Right cardiac atrium (tissue), 5 donors: ENCODE measurements at regions not wholly inside any gene's neighbourhood (a gene's known extent, or its start where the extent isn't known, plus 50 kb on each side); places are given as distances from the start of the nearest gene placed in this dataset.
A peak's percentile ranks its signal among the peaks of the same experiment; 100 is the strongest.

Experiments used
- ATAC-seq, 2 donors: fragments of 200-7000 bp; cut with Tn5 transposase; one replicate each; pipeline versions ENCODE4 v1.8.0 to v1.9.1; 2020; ENCODE audit warnings: moderate library complexity in 2 of 2, mild to moderate bottlenecking in 1 of 2
- DNase-seq, 3 donors: peaks; one replicate each; pipeline ENCODE4 v3.0.0-alpha.2; 2020
- H3K27ac ChIP-seq: one replicate; pipeline ENCODE4 v1.5.1; 2013; ENCODE audit warnings: mild to moderate bottlenecking, low read length, control low read depth, moderate library complexity
- H3K27me3 ChIP-seq: one replicate; pipeline ENCODE4 v1.6.1; 2013; ENCODE audit not compliant: control insufficient read depth, insufficient read depth
- H3K4me1 ChIP-seq: one replicate; pipeline ENCODE4 v1.6.1; 2013; ENCODE audit warnings: low read length; ENCODE audit not compliant: control insufficient read depth, insufficient read depth
- H3K4me3 ChIP-seq: one replicate; pipeline ENCODE4 v1.5.1; 2013; ENCODE audit warnings: low read length, control low read depth
- H3K9me3 ChIP-seq: one replicate; pipeline ENCODE4 v1.6.1; 2013; ENCODE audit warnings: low read length; ENCODE audit not compliant: control insufficient read depth
- WGBS: extraction: QIAGEN DNeasy Blood & Tissue Kit; methylation state at CpG from one replicate; pipeline ENCODE4 v1.1.7; 2013; 5-methylcytosine and 5-hydroxymethylcytosine counted together
- intact Hi-C, 4 donors: fragments of 100-400 bp; cut with DNase I; formaldehyde crosslinking; loops; one replicate each; pipeline versions ENCODE4 v1.11.0 to v1.14.0; 2022 to 2023
- donor health status: healthy with polysubstance abuse.
- donor health status: DM: no; HTN: yes; CAD: no.
- donor health status: DM: no; HTN: no; CAD: no.
- donor health status: DM: no; HTN: yes; CAD: no; lungs with severe emphysema.
- donor health status: DM: yes; HTN: yes; CAD: no.

DNA sequence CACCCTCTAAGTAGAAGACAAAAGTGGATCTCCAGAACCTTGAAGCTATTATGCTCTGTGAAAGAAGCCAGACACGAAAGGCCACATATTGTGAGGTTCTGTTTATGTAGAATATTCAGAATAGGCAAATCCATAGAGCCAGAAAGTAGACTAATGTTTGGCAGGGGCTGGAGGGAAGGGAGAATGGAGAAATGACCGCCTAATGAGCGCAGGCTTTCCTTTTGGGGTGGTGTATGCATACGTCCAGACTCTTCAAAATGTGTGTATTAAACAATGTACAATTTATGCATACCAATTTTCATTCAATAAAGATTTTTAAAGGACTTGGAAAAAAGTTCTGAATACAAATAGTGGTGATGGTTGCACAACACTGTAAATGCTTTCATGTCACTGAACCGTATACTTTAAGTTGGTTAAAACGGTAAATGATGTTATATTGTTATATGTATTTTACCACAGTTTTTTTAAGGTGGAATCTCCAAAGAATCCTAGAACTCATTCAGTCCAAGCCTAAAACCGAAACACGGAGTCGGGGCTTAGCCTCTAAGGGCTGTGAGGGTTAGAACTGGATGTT lies 397.4 kb downstream of the SOX9 start:
- intact Hi-C loops, result no loop called here
- ATAC-seq, result no peak

DNA sequence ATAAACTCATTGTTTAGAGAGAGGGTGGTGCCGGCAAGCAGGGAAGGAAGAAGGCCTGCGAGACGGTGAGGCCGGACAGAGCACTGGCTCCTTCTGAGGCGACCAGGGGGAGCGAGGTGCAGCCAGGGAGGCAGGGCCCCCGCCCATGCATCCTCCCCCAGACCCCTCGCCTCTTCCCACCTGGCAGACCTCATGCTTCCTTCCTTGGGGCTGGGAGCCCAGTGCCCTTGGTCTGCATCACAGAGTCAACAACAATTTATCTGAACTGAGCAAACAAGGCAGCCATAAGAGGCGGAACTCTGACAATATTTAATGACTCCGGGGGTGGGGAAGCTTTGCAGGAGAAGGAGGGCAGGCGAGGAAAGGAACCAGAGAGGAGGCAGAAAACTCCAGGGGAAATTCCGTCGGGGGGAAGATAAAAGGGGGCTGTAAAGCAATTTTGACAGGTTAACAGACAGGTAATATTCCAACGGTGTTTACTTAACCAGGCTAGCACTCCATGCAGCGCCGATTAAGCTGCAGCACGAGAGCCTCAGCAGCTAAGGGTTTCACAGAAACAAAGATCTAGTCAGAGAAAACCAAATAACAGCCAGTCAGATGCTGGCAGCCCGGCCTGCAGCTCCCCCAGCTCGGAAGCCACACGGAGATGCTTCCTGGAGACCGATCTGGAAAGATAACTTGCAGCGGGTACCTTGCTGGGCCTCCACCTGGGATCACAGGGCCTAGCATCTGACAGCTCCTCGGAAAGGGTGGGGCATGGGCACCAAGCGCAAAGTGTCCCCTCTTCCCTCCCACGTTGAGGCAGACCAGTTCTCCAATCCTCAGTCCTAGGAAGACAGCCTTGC lies 398.2 kb downstream of the SOX9 start:
- DNase-seq (no peak), ATAC-seq (peak in 1 of 2 donors; percentile 5)
- WGBS, result 39% methylated on average over 25 of the region's 25 CpGs
- peaks cover 3% of the 10 kb centered on the region for H3K4me1 ChIP-seq
- H3K27ac ChIP-seq, result no peak overlapping the region
- H3K4me3 ChIP-seq, result no peak overlapping the region
- intact Hi-C loops, result no loop called here
- H3K9me3 ChIP-seq, result no peaks in the 10 kb centered on the region
- peaks cover 3% of the 10 kb centered on the region for H3K27me3 ChIP-seq

More for the DNA sequence above, 397.4 kb downstream of the SOX9 start:
- Histone ChIP-seq H3K4me3 (no peak overlapping the region), H3K4me1 (peaks cover 3% of the 10 kb centered on the region), H3K27me3 (peaks cover 3% of the 10 kb centered on the region), H3K9me3 (no peaks in the 10 kb centered on the region), H3K27ac (no peak overlapping the region)
- no peak for DNase-seq
- WGBS, result 72% methylated on average over 9 of the region's 9 CpGs

GRCh38 chr17:72519598-72519936 lies 398.7 kb downstream of the SOX9 start:
- H3K27me3 ChIP-seq, result peaks cover 3% of the 10 kb centered on the region
- intact Hi-C loops, result no loop called here
- peaks cover 3% of the 10 kb centered on the region for H3K4me1 ChIP-seq
- DNase-seq (no peak), ATAC-seq (no peak)
- no peak overlapping the region for H3K4me3 ChIP-seq
- WGBS, result 79% methylated on average over 6 of the region's 6 CpGs
- H3K27ac ChIP-seq, result no peak overlapping the region
- no peaks in the 10 kb centered on the region for H3K9me3 ChIP-seq

DNA sequence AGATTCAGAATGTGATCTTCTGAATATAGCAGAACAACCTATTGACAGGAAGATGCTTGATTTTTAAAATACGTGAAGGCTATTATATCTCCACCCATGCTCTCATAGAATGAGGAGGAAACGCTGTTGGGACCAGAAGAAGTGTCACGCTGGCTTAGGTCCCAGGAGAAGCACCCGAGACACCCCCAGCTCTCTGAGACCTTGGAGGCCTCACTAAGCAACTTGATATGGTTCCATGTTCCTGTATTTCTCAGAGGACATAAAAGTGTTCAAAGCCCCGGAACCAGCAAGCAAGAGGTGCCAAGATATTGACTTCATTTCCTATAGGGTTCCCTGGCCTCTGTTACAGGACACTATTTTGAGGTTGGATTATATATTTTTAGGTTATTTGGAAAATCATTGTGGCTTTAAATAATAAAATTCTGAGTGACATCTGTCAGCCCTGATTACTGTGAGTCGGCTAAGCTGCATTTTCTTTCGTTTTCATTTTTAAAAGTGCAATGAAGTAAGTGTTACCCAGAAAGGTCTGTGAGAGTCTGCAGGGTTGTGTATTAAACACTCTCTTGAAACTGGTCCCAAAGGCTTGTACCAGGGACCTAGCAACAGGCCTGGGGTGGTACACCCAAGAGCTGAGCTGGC lies 400.0 kb downstream of the SOX9 start:
- DNase-seq (no peak), ATAC-seq (no peak)
- H3K27ac ChIP-seq, result no peak overlapping the region
- H3K9me3 ChIP-seq, result no peaks in the 10 kb centered on the region
- peaks cover 3% of the 10 kb centered on the region for H3K4me1 ChIP-seq
- intact Hi-C loops, result loop anchor here in 1 of 4 donors (10.0 kb wide), 1 partner anchor 416 kb away; no protein-coding TSS in a partner anchor
- 78% methylated on average over 7 of the region's 7 CpGs for WGBS
- no peak overlapping the region for H3K4me3 ChIP-seq
- H3K27me3 ChIP-seq, result peaks cover 3% of the 10 kb centered on the region

DNA sequence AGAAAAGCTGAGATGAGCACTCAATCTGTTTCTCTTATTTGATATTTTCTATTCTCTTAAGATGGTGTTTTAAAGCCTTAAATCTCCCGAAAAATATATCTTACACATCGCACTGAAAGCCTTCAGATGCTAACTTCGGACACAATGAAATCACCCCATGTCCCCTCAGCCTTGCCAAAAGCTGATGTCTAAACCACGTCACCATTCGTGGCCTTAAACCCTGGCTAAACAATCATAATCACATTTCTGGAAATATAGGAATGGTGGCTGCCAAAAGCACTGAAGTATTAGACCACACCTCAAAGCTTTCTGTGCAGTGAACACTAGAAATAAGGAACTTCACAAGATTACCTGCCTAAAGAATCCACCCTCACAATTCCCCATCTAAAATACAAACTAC lies 402.7 kb downstream of the SOX9 start:
- H3K4me1 ChIP-seq, result no peaks in the 10 kb centered on the region
- intact Hi-C loops, result loop anchor here in 1 of 4 donors (10.0 kb wide), 1 partner anchor 419 kb away; no protein-coding TSS in a partner anchor
- no peaks in the 10 kb centered on the region for H3K9me3 ChIP-seq
- peaks cover 3% of the 10 kb centered on the region for H3K27me3 ChIP-seq
- 64% methylated on average over 5 of the region's 5 CpGs for WGBS
- ATAC-seq, result peak; percentile 54 to 63
- no peak overlapping the region for H3K4me3 ChIP-seq
- DNase-seq, result no peak
- no peak overlapping the region for H3K27ac ChIP-seq

GRCh38 chr17:72525225-72526015 lies 404.6 kb downstream of the SOX9 start:
- H3K9me3 ChIP-seq, result no peaks in the 10 kb centered on the region
- H3K4me1 ChIP-seq, result no peaks in the 10 kb centered on the region
- 27% methylated on average over 5 of the region's 5 CpGs for WGBS
- peaks cover 3% of the 10 kb centered on the region for H3K27me3 ChIP-seq
- intact Hi-C loops, result loop anchor here in 1 of 4 donors (10.0 kb wide), 1 partner anchor 421 kb away; no protein-coding TSS in a partner anchor
- ATAC-seq (no peak), DNase-seq (no peak)
- no peak overlapping the region for H3K27ac ChIP-seq
- no peak overlapping the region for H3K4me3 ChIP-seq

- H3K27ac ChIP-seq, result no peak overlapping the region
- no peaks in the 10 kb centered on the region for H3K4me1 ChIP-seq
- ATAC-seq, result no peak
- H3K4me3 ChIP-seq, result no peak overlapping the region
- 75% methylated on average over 8 of the region's 8 CpGs for WGBS
- no peaks in the 10 kb centered on the region for H3K27me3 ChIP-seq
- H3K9me3 ChIP-seq, result no peaks in the 10 kb centered on the region
- intact Hi-C loops, result loop anchor here in 1 of 4 donors (10.0 kb wide), 1 partner anchor 422 kb away; no protein-coding TSS in a partner anchor
- no peak for DNase-seq
Observed at GRCh38 chr17:72526769-72527168, 405.9 kb downstream of the SOX9 start.

DNA sequence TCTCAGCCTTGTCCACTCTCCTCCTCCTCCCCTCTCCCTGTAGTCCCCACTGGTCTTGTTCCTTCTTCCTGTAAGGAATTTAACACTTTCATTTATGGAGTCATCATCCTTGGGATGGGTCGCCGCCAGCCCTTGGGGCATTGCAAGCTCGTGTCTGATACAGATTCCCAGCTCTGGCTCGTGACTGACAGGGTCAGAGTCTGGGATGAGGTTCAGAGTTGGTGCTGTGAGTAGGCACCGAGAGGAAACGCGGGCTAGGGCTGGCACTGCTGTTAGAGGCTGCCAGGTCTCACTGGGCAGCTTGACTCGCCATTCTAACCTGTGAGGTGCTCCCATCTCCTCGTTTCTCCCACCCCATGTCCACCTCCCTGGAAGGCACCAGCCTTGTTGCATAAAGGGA lies 407.0 kb downstream of the SOX9 start:
- WGBS, result 87% methylated on average over 9 of the region's 9 CpGs
- DNase-seq, result no peak
- no peak overlapping the region for H3K27ac ChIP-seq
- ATAC-seq, result no peak
- intact Hi-C loops, result loop anchor here in 1 of 4 donors (10.0 kb wide), 1 partner anchor 423 kb away; no protein-coding TSS in a partner anchor
- no peaks in the 10 kb centered on the region for H3K4me1 ChIP-seq
- H3K4me3 ChIP-seq, result no peak overlapping the region
- H3K9me3 ChIP-seq, result no peaks in the 10 kb centered on the region
- H3K27me3 ChIP-seq, result no peaks in the 10 kb centered on the region

GRCh38 chr17:72528683-72529082 lies 407.9 kb downstream of the SOX9 start:
- no peaks in the 10 kb centered on the region for H3K4me1 ChIP-seq
- H3K27me3 ChIP-seq, result no peaks in the 10 kb centered on the region
- no peaks in the 10 kb centered on the region for H3K9me3 ChIP-seq
- ATAC-seq (no peak), DNase-seq (no peak)
- no peak overlapping the region for H3K4me3 ChIP-seq
- 95% methylated on average over 2 of the region's 2 CpGs for WGBS
- no peak overlapping the region for H3K27ac ChIP-seq
- intact Hi-C loops, result loop anchor here in 1 of 4 donors (10.0 kb wide), 1 partner anchor 424 kb away; no protein-coding TSS in a partner anchor

DNA sequence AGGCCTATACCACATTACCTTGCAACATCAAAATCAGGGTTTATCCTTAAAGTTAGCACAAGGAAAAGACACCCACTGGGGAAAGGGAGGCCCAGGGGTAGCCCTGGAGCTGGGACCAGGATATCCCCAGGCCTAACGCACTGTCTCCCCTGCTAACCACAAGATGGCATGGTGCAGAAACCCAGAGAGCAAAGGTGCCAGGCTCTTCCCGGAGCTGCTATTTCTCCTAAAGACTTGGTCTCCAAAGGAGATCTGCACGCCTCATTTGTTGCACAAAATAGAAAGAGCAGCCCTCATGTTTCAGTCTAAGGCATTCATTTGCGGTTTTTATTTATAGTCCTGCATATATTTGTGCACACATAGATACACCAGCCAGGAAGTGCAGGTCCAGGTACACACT lies 408.6 kb downstream of the SOX9 start:
- 85% methylated on average over 4 of the region's 4 CpGs for WGBS
- ATAC-seq (no peak), DNase-seq (no peak)
- Histone ChIP-seq H3K27me3 (no peaks in the 10 kb centered on the region), H3K4me1 (no peaks in the 10 kb centered on the region), H3K4me3 (no peak overlapping the region), H3K27ac (no peak overlapping the region), H3K9me3 (no peaks in the 10 kb centered on the region)
- intact Hi-C loops, result loop anchor here in 1 of 4 donors (10.0 kb wide), 1 partner anchor 425 kb away; no protein-coding TSS in a partner anchor
